ENCODE measurements at regions not wholly inside any gene's neighbourhood (a gene's known extent, or its start where the extent isn't known, plus 50 kb on each side); places are given as distances from the start of the nearest gene placed in this dataset.

GRCh38 chr7:26584326-26584725 lies 280.1 kb downstream of the SKAP2 start:
- Histone ChIP-seq H3K79me1 (ENCODE audit: low read depth in 1 of 2, low read length in 2 of 2) (no peaks in the 10 kb centered on the region), H3K4me1 (ENCODE audit: control insufficient read depth, insufficient read depth, low read length) (no peaks in the 10 kb centered on the region), H3K4me3 (ENCODE audit: insufficient read depth, low read depth, low read length) (no peak overlapping the region), H2AFZ (replicated peaks; ENCODE audit: low read length, poor library complexity) (no peak overlapping the region), H2AK9ac (replicated peaks; ENCODE audit: low read depth, low read length, poor library complexity) (no peak overlapping the region), H3K27me3 (ENCODE audit: control insufficient read depth, insufficient read depth, low read length) (no peaks in the 10 kb centered on the region; the same call in 1 of the 2 replicates), H4K8ac (ENCODE audit: low read depth in 2 of 2, low read length in 2 of 2) (no peak overlapping the region), H2BK120ac (ENCODE audit: low read depth, low read length) (no peak overlapping the region), H3K4ac (ENCODE audit: low read depth, low read length) (no peak overlapping the region), H3K9ac (ENCODE audit: low read depth, low read length) (no peak overlapping the region), H2BK15ac (ENCODE audit: low read depth, low read length) (no peak overlapping the region), H3K27ac (ENCODE audit: insufficient read depth, low read length) (no peak overlapping the region), H2BK20ac (ENCODE audit: low read depth, low read length) (no peak overlapping the region), H4K20me1 (ENCODE audit: insufficient read depth, low read length) (no peaks in the 10 kb centered on the region), H3K36me3 (ENCODE audit: control insufficient read depth, insufficient read depth, low read length) (no peaks in the 10 kb centered on the region), H3K9me3 (ENCODE audit: control insufficient read depth, insufficient read depth, low read length) (no peaks in the 10 kb centered on the region), H3K56ac (ENCODE audit: extremely low read depth, insufficient read depth, low read length) (no peak overlapping the region), H3K23ac (ENCODE audit: low read depth, low read length) (no peak overlapping the region), H3K14ac (replicated peaks; ENCODE audit: low read depth, low read length) (no peak overlapping the region), H3K18ac (ENCODE audit: low read depth, low read length) (no peak overlapping the region), H2AK5ac (ENCODE audit: low read depth, low read length) (no peak overlapping the region), H3K9me1 (ENCODE audit: insufficient read depth, low read length) (no peaks in the 10 kb centered on the region), H4K5ac (ENCODE audit: low read depth, low read length) (no peak overlapping the region), H3K4me2 (ENCODE audit: low read depth, low read length) (no peak overlapping the region), H4K91ac (ENCODE audit: insufficient read depth, low read depth, low read length) (no peak overlapping the region), H2BK5ac (ENCODE audit: low read depth, low read length, poor library complexity, severe bottlenecking) (no peak overlapping the region)
- no peak for DNase-seq
- ATAC-seq (ENCODE audit: low read depth): no peak
- dilution Hi-C loops (cut with HindIII; ENCODE audit: low sequenced_read_pairs, unreplicated experiment): no loop called here
- in situ Hi-C loops (cut with MboI; ENCODE audit: low sequenced_read_pairs): no loop called here
- no CpG with 5 or more reads among the region's 2 CpGs for WGBS, 2 experiments (ENCODE audit: extremely low coverage in 2 of 2, insufficient read length in 1 of 2)
- ChIA-PET CTCF (interaction anchor here (0.6 kb wide), 1 partner anchor 187 kb away, joined by 3 read pairs; no protein-coding TSS in a partner anchor), POLR2A (ENCODE audit: unreplicated experiment) (no interaction called here)
- intact Hi-C loops (cut with micrococcal nuclease): no loop called here
- TF ChIP-seq FOS (IDR thresholded peaks at IDR 0.05; ENCODE audit: low read depth, low read length): no peak
- no peak for TF ChIP-seq MAFK (IDR thresholded peaks at IDR 0.05; ENCODE audit: low read depth, low read length)
- TF ChIP-seq RCOR1 (IDR thresholded peaks at IDR 0.05; ENCODE audit: insufficient replicate concordance, low read length): no peak
- no peak for TF ChIP-seq CHD1 (IDR thresholded peaks at IDR 0.05; ENCODE audit: low read depth, low read length)
- no peak for TF ChIP-seq ELK1 (IDR thresholded peaks at IDR 0.05; ENCODE audit: borderline replicate concordance, low read depth, low read length)
- no peak for TF ChIP-seq RAD21 (IDR thresholded peaks at IDR 0.05; ENCODE audit: low read length)
- no TSS peak for BruUV-seq (replicated peaks)
